GM23338 (cell line): ENCODE measurements at regions not wholly inside any gene's neighbourhood (a gene's known extent, or its start where the extent isn't known, plus 50 kb on each side); places are given as distances from the start of the nearest gene placed in this dataset.
A peak's percentile ranks its signal among the peaks of the same experiment; 100 is the strongest.

Experiments used
- ATAC-seq: fragments of 200-7000 bp; cut with Tn5 transposase; 3 replicates; pipeline ENCODE4 v1.9.1; 2020
- DNase-seq: peaks from one replicate; pipeline ENCODE4 v3.0.0-alpha.2; 2015; ENCODE audit warnings: low spot score
- H2AFZ ChIP-seq: fragments of 200-600 bp; sonication (generic); 2 replicates; pipeline ENCODE4 v1.8.0; 2016; ENCODE audit warnings: antibody characterized with exemption, mild to moderate bottlenecking, moderate library complexity
- H3F3A ChIP-seq: fragments of 200-600 bp; sonication (generic); replicated peaks from 2 replicates; pipeline ENCODE4 v1.8.0; 2017; ENCODE audit warnings: antibody characterized with exemption, mixed run types, low read depth
- H3K27ac ChIP-seq: fragments of 200-600 bp; sonication (generic); 2 replicates; pipeline ENCODE4 v1.6.1; 2016; ENCODE audit warnings: low read depth
- H3K27me3 ChIP-seq: fragments of 200-600 bp; sonication (generic); 2 replicates; pipeline ENCODE4 v1.8.0; 2016; ENCODE audit warnings: mild to moderate bottlenecking, mixed run types, moderate library complexity; ENCODE audit not compliant: insufficient read depth
- H3K36me3 ChIP-seq: fragments of 200-600 bp; sonication (generic); 2 replicates; pipeline ENCODE4 v1.8.0; 2016; ENCODE audit warnings: mild to moderate bottlenecking; ENCODE audit not compliant: insufficient read depth
- H3K4me1 ChIP-seq: fragments of 200-600 bp; sonication (generic); 2 replicates; pipeline ENCODE4 v1.8.0; 2016; ENCODE audit warnings: mild to moderate bottlenecking, moderate library complexity; ENCODE audit not compliant: insufficient read depth
- H3K4me2 ChIP-seq: fragments of 200-600 bp; sonication (generic); 2 replicates; pipeline ENCODE4 v1.7.1; 2017; ENCODE audit warnings: mixed run types
- H3K4me3 ChIP-seq: fragments of 200-600 bp; sonication (generic); 2 replicates; pipeline ENCODE4 v1.6.1; 2016; ENCODE audit warnings: mixed run types
- H3K79me2 ChIP-seq: fragments of 200-600 bp; sonication (generic); replicated peaks from 2 replicates; pipeline ENCODE4 v1.8.0; 2017; ENCODE audit warnings: mild to moderate bottlenecking; ENCODE audit not compliant: insufficient read depth
- H3K9me2 ChIP-seq: fragments of 200-600 bp; sonication (generic); 2 replicates; pipeline ENCODE4 v1.8.0; 2017; ENCODE audit not compliant: insufficient read depth
- H4K20me1 ChIP-seq: fragments of 200-600 bp; sonication (generic); replicated peaks from 2 replicates; pipeline ENCODE4 v1.8.0; 2017; ENCODE audit warnings: mild to moderate bottlenecking; ENCODE audit not compliant: insufficient read depth
- H3K27ac Mint-ChIP-seq: 2 replicates; pipeline ENCODE4 v1.8.0; 2020; ENCODE audit warnings: inconsistent platforms, mild to moderate bottlenecking, moderate library complexity, mixed read lengths
- H3K27me3 Mint-ChIP-seq: 3 replicates; pipeline ENCODE4 v1.8.0; 2022; ENCODE audit warnings: low read depth, mild to moderate bottlenecking, moderate library complexity, mixed read lengths, inconsistent platforms; ENCODE audit not compliant: insufficient read depth, poor library complexity
- H3K36me3 Mint-ChIP-seq: 3 replicates; pipeline ENCODE4 v1.8.0; 2021; ENCODE audit warnings: low read depth, mild to moderate bottlenecking, inconsistent platforms, moderate library complexity, mixed read lengths
- H3K4me1 Mint-ChIP-seq: 3 replicates; pipeline ENCODE4 v1.8.0; 2020; ENCODE audit warnings: mild to moderate bottlenecking, inconsistent platforms, mixed read lengths
- H3K4me3 Mint-ChIP-seq: 3 replicates; pipeline ENCODE4 v1.8.0; 2021; ENCODE audit warnings: moderate library complexity, mild to moderate bottlenecking, inconsistent platforms, mixed read lengths
- H3K9me3 Mint-ChIP-seq: 3 replicates; pipeline ENCODE4 v1.8.0; 2020; ENCODE audit warnings: moderate library complexity, mild to moderate bottlenecking, inconsistent platforms, mixed read lengths
- CREB1 ChIP-seq: fragments of 250-450 bp; sonication (Bioruptor Pico); IDR thresholded peaks from 2 replicates; pipeline ENCODE4 v1.5.0; 2020; ENCODE audit warnings: low read depth, mild to moderate bottlenecking, moderate library complexity
- EZH2 ChIP-seq: fragments of 200-600 bp; sonication (generic); IDR thresholded peaks from one replicate; pipeline ENCODE4 v1.8.0; 2017; ENCODE audit warnings: antibody characterized with exemption, mild to moderate bottlenecking, low read depth; ENCODE audit not compliant: unreplicated experiment
- EZH2phosphoT487 ChIP-seq: fragments of 200-600 bp; sonication (generic); IDR thresholded peaks from one replicate; pipeline ENCODE4 v1.8.1; 2018; ENCODE audit warnings: antibody characterized with exemption; ENCODE audit not compliant: unreplicated experiment
- JUNB ChIP-seq: IDR thresholded peaks from one replicate; pipeline ENCODE4 v1.6.1; 2016; ENCODE audit warnings: antibody characterized with exemption; ENCODE audit not compliant: unreplicated experiment
- NANOG ChIP-seq: IDR thresholded peaks from 2 replicates; pipeline ENCODE4 v1.6.1; 2016; ENCODE audit warnings: antibody characterized with exemption, borderline replicate concordance
- POLR2AphosphoS5 ChIP-seq: IDR thresholded peaks from 2 replicates; pipeline ENCODE4 v1.6.1; 2016; ENCODE audit warnings: antibody characterized with exemption, low read depth
- STAT1 ChIP-seq: IDR thresholded peaks from one replicate; pipeline ENCODE4 v1.6.1; 2016; ENCODE audit warnings: antibody characterized with exemption; ENCODE audit not compliant: unreplicated experiment
- ZNF114 ChIP-seq: fragments of 250-450 bp; sonication (Bioruptor Pico); IDR thresholded peaks from 2 replicates; pipeline ENCODE4 v1.5.0; 2020; ENCODE audit warnings: mild to moderate bottlenecking, moderate library complexity
- ZNF331 ChIP-seq: fragments of 250-450 bp; sonication (Bioruptor Pico); IDR thresholded peaks from 2 replicates; pipeline ENCODE4 v1.5.0; 2020; ENCODE audit warnings: low read depth, mild to moderate bottlenecking, moderate library complexity
- TF ChIP-seq, protein P1 (sequence below): fragments of 250-450 bp; sonication (Bioruptor Pico); IDR thresholded peaks from 2 replicates; pipeline ENCODE4 v1.5.0; 2020; ENCODE audit warnings: mild to moderate bottlenecking, moderate library complexity
- TF ChIP-seq, protein P2 (sequence below), 2 experiments: fragments of 200-600 bp in 1 of 2; sonication (generic) in 1 of 2; conservative IDR thresholded peaks; 2 replicates each; pipeline versions ENCODE4 v1.5.1 to v1.6.1; 2016 to 2017; ENCODE audit warnings: antibody characterized with exemption in 2 of 2, low read depth in 2 of 2, mild to moderate bottlenecking in 2 of 2, moderate library complexity in 1 of 2
- TF ChIP-seq, protein P3 (sequence below): IDR thresholded peaks from one replicate; pipeline ENCODE4 v1.6.1; 2018; ENCODE audit warnings: antibody characterized with exemption; ENCODE audit not compliant: unreplicated experiment
- TF ChIP-seq, protein P4 (sequence below): IDR thresholded peaks from 2 replicates; pipeline ENCODE4 v1.6.1; 2016; ENCODE audit warnings: antibody characterized with exemption

DNA sequence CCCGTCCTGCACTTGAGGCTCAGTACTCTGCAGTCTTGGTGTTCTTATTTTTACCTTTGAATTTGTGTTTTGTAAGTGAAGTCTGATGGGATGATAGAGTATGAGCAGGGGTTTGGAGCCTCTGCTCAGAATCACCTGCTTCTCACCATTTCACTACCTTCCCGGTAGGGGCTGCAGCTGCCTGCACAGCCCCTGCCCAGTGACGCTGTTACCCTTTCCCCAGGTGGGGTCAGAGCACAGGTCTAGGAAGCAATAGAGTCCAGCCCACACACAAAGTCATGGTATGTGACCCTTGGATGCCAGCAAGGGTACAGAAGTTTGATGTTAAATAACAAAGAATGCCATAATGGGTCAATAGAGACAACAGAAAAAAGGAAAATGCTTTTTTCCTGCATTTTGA is 101.8 kb upstream of the TCF21 start:
- Histone ChIP-seq H3K9me2 (peaks cover 2% of the 10 kb centered on the region), H3K4me3 (no peak overlapping the region), H3K36me3 (no peaks in the 10 kb centered on the region), H3K27ac (no peak overlapping the region), H2AFZ (0 out of 2 replicates have a peak overlapping the region, but pooled peaks have one; percentile 33), H4K20me1 (no peaks in the 10 kb centered on the region), H3K27me3 (no peaks in the 10 kb centered on the region), H3K4me2 (no peak overlapping the region), H3F3A (no peaks in the 10 kb centered on the region), H3K79me2 (no peaks in the 10 kb centered on the region), H3K4me1 (no peaks in the 10 kb centered on the region)
- Mint-ChIP-seq H3K4me1 (no peaks in the 10 kb centered on the region), H3K27ac (no peak overlapping the region), H3K36me3 (no peaks in the 10 kb centered on the region), H3K27me3 (peaks cover 3% of the 10 kb centered on the region), H3K4me3 (no peak overlapping the region), H3K9me3 (no peaks in the 10 kb centered on the region)
- DNase-seq (no peak), ATAC-seq (peak; percentile 73)
- no peak for TF ChIP-seq EZH2
- no peak for TF ChIP-seq ZNF114
- TF ChIP-seq STAT1 = no peak
- TF ChIP-seq, protein P1, sequence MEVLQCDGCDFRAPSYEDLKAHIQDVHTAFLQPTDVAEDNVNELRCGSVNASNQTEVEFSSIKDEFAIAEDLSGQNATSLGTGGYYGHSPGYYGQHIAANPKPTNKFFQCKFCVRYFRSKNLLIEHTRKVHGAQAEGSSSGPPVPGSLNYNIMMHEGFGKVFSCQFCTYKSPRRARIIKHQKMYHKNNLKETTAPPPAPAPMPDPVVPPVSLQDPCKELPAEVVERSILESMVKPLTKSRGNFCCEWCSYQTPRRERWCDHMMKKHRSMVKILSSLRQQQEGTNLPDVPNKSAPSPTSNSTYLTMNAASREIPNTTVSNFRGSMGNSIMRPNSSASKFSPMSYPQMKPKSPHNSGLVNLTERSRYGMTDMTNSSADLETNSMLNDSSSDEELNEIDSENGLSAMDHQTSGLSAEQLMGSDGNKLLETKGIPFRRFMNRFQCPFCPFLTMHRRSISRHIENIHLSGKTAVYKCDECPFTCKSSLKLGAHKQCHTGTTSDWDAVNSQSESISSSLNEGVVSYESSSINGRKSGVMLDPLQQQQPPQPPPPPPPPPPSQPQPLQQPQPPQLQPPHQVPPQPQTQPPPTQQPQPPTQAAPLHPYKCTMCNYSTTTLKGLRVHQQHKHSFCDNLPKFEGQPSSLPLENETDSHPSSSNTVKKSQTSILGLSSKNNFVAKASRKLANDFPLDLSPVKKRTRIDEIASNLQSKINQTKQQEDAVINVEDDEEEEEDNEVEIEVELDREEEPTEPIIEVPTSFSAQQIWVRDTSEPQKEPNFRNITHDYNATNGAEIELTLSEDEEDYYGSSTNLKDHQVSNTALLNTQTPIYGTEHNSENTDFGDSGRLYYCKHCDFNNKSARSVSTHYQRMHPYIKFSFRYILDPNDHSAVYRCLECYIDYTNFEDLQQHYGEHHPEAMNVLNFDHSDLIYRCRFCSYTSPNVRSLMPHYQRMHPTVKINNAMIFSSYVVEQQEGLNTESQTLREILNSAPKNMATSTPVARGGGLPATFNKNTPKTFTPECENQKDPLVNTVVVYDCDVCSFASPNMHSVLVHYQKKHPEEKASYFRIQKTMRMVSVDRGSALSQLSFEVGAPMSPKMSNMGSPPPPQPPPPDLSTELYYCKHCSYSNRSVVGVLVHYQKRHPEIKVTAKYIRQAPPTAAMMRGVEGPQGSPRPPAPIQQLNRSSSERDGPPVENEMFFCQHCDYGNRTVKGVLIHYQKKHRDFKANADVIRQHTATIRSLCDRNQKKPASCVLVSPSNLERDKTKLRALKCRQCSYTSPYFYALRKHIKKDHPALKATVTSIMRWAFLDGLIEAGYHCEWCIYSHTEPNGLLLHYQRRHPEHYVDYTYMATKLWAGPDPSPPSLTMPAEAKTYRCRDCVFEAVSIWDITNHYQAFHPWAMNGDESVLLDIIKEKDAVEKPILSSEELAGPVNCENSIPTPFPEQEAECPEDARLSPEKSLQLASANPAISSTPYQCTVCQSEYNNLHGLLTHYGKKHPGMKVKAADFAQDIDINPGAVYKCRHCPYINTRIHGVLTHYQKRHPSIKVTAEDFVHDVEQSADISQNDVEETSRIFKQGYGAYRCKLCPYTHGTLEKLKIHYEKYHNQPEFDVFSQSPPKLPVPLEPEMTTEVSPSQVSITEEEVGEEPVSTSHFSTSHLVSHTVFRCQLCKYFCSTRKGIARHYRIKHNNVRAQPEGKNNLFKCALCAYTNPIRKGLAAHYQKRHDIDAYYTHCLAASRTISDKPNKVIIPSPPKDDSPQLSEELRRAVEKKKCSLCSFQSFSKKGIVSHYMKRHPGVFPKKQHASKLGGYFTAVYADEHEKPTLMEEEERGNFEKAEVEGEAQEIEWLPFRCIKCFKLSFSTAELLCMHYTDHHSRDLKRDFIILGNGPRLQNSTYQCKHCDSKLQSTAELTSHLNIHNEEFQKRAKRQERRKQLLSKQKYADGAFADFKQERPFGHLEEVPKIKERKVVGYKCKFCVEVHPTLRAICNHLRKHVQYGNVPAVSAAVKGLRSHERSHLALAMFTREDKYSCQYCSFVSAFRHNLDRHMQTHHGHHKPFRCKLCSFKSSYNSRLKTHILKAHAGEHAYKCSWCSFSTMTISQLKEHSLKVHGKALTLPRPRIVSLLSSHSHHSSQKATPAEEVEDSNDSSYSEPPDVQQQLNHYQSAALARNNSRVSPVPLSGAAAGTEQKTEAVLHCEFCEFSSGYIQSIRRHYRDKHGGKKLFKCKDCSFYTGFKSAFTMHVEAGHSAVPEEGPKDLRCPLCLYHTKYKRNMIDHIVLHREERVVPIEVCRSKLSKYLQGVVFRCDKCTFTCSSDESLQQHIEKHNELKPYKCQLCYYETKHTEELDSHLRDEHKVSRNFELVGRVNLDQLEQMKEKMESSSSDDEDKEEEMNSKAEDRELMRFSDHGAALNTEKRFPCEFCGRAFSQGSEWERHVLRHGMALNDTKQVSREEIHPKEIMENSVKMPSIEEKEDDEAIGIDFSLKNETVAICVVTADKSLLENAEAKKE (CRISPR knock-in tag) = no peak
- TF ChIP-seq, protein P2, sequence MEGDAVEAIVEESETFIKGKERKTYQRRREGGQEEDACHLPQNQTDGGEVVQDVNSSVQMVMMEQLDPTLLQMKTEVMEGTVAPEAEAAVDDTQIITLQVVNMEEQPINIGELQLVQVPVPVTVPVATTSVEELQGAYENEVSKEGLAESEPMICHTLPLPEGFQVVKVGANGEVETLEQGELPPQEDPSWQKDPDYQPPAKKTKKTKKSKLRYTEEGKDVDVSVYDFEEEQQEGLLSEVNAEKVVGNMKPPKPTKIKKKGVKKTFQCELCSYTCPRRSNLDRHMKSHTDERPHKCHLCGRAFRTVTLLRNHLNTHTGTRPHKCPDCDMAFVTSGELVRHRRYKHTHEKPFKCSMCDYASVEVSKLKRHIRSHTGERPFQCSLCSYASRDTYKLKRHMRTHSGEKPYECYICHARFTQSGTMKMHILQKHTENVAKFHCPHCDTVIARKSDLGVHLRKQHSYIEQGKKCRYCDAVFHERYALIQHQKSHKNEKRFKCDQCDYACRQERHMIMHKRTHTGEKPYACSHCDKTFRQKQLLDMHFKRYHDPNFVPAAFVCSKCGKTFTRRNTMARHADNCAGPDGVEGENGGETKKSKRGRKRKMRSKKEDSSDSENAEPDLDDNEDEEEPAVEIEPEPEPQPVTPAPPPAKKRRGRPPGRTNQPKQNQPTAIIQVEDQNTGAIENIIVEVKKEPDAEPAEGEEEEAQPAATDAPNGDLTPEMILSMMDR (conservative IDR thresholded peaks at IDR 0.05; ENCODE audit: low read depth in 2 of 2) = no peak
- no peak for TF ChIP-seq POLR2AphosphoS5
- TF ChIP-seq EZH2phosphoT487 = no peak
- TF ChIP-seq, protein P3, sequence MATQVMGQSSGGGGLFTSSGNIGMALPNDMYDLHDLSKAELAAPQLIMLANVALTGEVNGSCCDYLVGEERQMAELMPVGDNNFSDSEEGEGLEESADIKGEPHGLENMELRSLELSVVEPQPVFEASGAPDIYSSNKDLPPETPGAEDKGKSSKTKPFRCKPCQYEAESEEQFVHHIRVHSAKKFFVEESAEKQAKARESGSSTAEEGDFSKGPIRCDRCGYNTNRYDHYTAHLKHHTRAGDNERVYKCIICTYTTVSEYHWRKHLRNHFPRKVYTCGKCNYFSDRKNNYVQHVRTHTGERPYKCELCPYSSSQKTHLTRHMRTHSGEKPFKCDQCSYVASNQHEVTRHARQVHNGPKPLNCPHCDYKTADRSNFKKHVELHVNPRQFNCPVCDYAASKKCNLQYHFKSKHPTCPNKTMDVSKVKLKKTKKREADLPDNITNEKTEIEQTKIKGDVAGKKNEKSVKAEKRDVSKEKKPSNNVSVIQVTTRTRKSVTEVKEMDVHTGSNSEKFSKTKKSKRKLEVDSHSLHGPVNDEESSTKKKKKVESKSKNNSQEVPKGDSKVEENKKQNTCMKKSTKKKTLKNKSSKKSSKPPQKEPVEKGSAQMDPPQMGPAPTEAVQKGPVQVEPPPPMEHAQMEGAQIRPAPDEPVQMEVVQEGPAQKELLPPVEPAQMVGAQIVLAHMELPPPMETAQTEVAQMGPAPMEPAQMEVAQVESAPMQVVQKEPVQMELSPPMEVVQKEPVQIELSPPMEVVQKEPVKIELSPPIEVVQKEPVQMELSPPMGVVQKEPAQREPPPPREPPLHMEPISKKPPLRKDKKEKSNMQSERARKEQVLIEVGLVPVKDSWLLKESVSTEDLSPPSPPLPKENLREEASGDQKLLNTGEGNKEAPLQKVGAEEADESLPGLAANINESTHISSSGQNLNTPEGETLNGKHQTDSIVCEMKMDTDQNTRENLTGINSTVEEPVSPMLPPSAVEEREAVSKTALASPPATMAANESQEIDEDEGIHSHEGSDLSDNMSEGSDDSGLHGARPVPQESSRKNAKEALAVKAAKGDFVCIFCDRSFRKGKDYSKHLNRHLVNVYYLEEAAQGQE = no peak
- no peak for TF ChIP-seq NANOG
- TF ChIP-seq CREB1 (CRISPR knock-in tag) = no peak
- no peak for TF ChIP-seq JUNB
- TF ChIP-seq, protein P4, sequence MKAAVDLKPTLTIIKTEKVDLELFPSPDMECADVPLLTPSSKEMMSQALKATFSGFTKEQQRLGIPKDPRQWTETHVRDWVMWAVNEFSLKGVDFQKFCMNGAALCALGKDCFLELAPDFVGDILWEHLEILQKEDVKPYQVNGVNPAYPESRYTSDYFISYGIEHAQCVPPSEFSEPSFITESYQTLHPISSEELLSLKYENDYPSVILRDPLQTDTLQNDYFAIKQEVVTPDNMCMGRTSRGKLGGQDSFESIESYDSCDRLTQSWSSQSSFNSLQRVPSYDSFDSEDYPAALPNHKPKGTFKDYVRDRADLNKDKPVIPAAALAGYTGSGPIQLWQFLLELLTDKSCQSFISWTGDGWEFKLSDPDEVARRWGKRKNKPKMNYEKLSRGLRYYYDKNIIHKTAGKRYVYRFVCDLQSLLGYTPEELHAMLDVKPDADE = no peak
- no peak for TF ChIP-seq ZNF331
